Adrenal gland (tissue), 9 donors: ENCODE measurements at regions not wholly inside any gene's neighbourhood (a gene's known extent, or its start where the extent isn't known, plus 50 kb on each side); places are given as distances from the start of the nearest gene placed in this dataset.

Source experiments
- DNase-seq, 7 donors: peaks; one replicate each; pipeline ENCODE4 v3.0.0-alpha.2; 2019 to 2020
- H3K27ac ChIP-seq, 5 donors: fragments of 200-600 bp; sonication (generic) in 4 of 5; 1 replicate in 3 of 5; 2 replicates in 2 of 5; pipeline versions ENCODE4 v1.5.1 to v1.8.0; 2016 to 2020; ENCODE audit warnings: mild to moderate bottlenecking in 1 of 5
- H3K27me3 ChIP-seq: fragments of 200-600 bp; 2 replicates; pipeline ENCODE4 v1.8.0; 2021
- H3K36me3 ChIP-seq, 2 donors: fragments of 200-600 bp; replicated peaks in 1 of 2; 1 replicate in 1 of 2; 2 replicates in 1 of 2; pipeline versions ENCODE4 v1.5.1 to v1.8.0; 2018 to 2022
- H3K4me1 ChIP-seq, 2 donors: fragments of 200-600 bp; replicated peaks in 1 of 2; 1 replicate in 1 of 2; 2 replicates in 1 of 2; pipeline versions ENCODE4 v1.5.1 to v1.8.0; 2018 to 2021
- H3K4me3 ChIP-seq, 4 donors: fragments of 200-600 bp; sonication (generic) in 3 of 4; one replicate each; pipeline ENCODE4 v1.5.1; 2016 to 2018
- H3K9me3 ChIP-seq, 3 donors: fragments of 200-600 bp; sonication (generic) in 1 of 3; replicated peaks in 1 of 3; 1 replicate in 2 of 3; 2 replicates in 1 of 3; pipeline versions ENCODE4 v1.5.1 to v1.8.0; 2016 to 2021
- POLR2A ChIP-seq, 2 donors: fragments of 450-650 bp; IDR thresholded peaks; one replicate each; pipeline ENCODE4 v1.6.1; 2017; ENCODE audit warnings: antibody characterized with exemption in 2 of 2, mild to moderate bottlenecking in 2 of 2, moderate library complexity in 1 of 2
- WGBS, 4 donors: extraction: QIAGEN DNeasy Blood & Tissue Kit in 2 of 4; methylation state at CpG; one replicate each; pipeline versions ENCODE4 v1.1.5 to v1.1.7; 2013 to 2017; 5-methylcytosine and 5-hydroxymethylcytosine counted together
- intact Hi-C, 2 donors: fragments of 100-400 bp; cut with DNase I; formaldehyde crosslinking; loops; one replicate each; pipeline versions ENCODE4 v1.14.1 to v1.15.0; 2022 to 2023
- TF ChIP-seq, protein P1 (sequence below), 6 experiments: fragments of 450-650 bp in 4 of 6; fragments of 200-600 bp in 2 of 6; sonication (generic) in 1 of 6; IDR thresholded peaks; 1 replicate in 5 of 6; 2 replicates in 1 of 6; pipeline versions ENCODE4 v1.5.1 to v1.8.0; 2016 to 2021; ENCODE audit warnings: antibody characterized with exemption in 6 of 6, mild to moderate bottlenecking in 2 of 6, moderate library complexity in 1 of 6
- donor health status: healthy with polysubstance abuse.
- donor health status: Bipolar disorder and iron deficiency.
- donor health status: DM: yes; HTN: yes; CAD: no.
- donor health status: DM: no; HTN: no; CAD: no.
- donor health status: DM: no; HTN: no; CAD: no.

DNA sequence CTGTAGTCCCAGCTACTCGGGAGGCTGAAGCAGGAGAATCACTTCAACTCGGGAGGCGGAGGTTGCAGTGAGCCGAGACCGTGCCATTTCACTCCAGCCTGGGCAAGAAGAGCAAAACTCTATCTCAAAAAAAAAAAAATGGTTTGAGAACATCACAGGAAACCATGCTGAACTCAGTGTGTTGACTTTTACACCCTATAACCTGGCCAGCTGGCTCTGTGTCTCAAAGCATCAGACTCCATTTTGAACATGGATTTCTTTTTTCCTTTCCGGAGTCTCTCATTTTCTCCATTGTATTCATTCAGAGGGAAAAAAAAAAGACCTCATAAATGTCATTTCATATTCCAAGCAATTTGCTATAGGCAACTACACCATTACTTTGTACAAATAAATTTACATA, 63.2 kb upstream of the FOXN3 start:
- no peak for TF ChIP-seq POLR2A (IDR thresholded peaks at IDR 0.05)
- TF ChIP-seq, protein P1, sequence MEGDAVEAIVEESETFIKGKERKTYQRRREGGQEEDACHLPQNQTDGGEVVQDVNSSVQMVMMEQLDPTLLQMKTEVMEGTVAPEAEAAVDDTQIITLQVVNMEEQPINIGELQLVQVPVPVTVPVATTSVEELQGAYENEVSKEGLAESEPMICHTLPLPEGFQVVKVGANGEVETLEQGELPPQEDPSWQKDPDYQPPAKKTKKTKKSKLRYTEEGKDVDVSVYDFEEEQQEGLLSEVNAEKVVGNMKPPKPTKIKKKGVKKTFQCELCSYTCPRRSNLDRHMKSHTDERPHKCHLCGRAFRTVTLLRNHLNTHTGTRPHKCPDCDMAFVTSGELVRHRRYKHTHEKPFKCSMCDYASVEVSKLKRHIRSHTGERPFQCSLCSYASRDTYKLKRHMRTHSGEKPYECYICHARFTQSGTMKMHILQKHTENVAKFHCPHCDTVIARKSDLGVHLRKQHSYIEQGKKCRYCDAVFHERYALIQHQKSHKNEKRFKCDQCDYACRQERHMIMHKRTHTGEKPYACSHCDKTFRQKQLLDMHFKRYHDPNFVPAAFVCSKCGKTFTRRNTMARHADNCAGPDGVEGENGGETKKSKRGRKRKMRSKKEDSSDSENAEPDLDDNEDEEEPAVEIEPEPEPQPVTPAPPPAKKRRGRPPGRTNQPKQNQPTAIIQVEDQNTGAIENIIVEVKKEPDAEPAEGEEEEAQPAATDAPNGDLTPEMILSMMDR (IDR thresholded peaks at IDR 0.05), result no peak
- 95 to 98% (median 97%) methylated on average over 6 of the region's 6 CpGs for WGBS, 4 donors
- intact Hi-C loops, result no loop called here

DNA sequence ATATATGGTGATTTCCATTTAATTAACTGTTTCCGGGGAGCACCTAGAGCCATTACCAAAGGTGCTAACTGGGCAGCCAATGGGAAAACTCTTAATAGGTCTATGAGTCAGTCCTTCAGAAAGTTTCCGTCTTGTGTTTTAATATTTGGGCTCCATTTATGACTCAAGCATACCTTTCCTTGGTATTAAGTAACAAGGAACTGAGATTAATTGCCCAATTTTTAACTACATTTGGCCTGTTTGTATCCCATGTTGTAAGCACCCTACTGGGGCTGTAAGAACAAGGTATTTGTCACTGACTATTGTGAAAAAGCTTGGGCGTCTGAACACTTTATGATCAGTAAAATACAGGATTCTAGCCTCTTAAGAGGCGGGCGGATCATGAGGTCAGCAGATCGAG, 62.8 kb upstream of the FOXN3 start:
- Histone ChIP-seq H3K36me3 (no peaks in the 10 kb centered on the region), H3K27ac (no peak overlapping the region), H3K9me3 (no peaks in the 10 kb centered on the region), H3K27me3 (no peaks in the 10 kb centered on the region), H3K4me1 (peaks cover 0 to 8% of the 10 kb centered on the region in 2 donors), H3K4me3 (no peak overlapping the region)
- WGBS, 4 donors, result 90 to 97% (median 92%) methylated on average over 6 of the region's 6 CpGs
- intact Hi-C loops, result no loop called here
- no peak for DNase-seq
- TF ChIP-seq POLR2A (IDR thresholded peaks at IDR 0.05), result no peak
- TF ChIP-seq, protein P1 (IDR thresholded peaks at IDR 0.05), result no peak

More for the DNA sequence above, 63.2 kb upstream of the FOXN3 start:
- Histone ChIP-seq H3K9me3 (no peaks in the 10 kb centered on the region), H3K27ac (no peak overlapping the region), H3K4me1 (peaks cover 0 to 8% of the 10 kb centered on the region in 2 donors), H3K27me3 (no peaks in the 10 kb centered on the region), H3K36me3 (no peaks in the 10 kb centered on the region), H3K4me3 (no peak overlapping the region)
- DNase-seq, result no peak

DNA sequence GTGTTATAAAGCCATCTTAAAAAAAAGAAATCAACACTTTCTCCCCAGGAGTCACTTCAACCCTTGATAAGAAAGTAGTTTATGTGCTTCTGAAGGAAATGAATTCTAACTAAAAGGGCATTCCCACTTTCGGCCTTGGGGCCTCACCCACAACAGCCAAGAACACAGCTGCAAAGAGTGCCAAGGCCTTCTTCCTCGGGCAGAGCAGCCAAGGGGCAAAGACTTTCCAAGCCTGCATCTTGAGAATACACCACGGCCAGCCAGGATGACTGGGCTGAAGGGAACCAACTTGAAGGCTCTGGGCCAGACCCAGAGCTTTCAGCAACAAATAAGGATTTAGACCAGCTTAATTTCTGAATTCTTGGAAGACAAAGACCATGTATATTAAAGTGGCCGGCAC, 60.4 kb upstream of the FOXN3 start:
- intact Hi-C loops, result no loop called here

DNA sequence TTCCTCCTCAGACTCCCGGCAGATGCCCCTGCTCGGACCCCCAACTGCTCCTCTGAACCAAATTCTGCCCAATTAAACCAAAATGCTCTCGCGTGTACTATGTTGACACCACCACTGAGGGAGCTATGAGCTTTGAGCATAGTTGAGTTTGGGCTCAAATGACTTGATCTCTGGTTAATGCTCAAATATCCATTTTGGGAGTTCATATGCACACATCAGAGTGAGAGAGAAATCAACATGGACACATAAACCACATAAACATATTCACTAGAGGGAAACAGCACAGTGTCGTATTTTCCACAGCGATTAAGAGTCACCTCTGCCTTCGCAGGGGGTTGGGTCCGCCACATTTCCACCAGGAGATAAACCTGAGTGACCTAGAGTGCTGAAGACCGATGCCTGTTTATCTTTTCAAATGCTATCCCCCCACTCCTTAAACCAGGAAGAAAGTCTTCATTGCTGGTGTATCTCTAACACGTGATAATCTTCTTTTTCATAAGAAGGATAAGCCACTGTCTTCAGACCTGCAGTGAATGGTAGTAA, 59.4 kb upstream of the FOXN3 start:
- no peak overlapping the region for H3K4me3 ChIP-seq
- intact Hi-C loops, result no loop called here
- H3K36me3 ChIP-seq, result no peaks in the 10 kb centered on the region
- no peak for TF ChIP-seq POLR2A (IDR thresholded peaks at IDR 0.05)
- TF ChIP-seq, protein P1 (IDR thresholded peaks at IDR 0.05), result no peak
- DNase-seq, result no peak
- H3K27ac ChIP-seq, result no peak overlapping the region
- no peaks in the 10 kb centered on the region for H3K9me3 ChIP-seq
- H3K27me3 ChIP-seq, result no peaks in the 10 kb centered on the region
- WGBS, 4 donors, result 93 to 97% (median 97%) methylated on average over 9 to 10 of the region's 10 CpGs
- peaks cover 0 to 8% of the 10 kb centered on the region in 2 donors for H3K4me1 ChIP-seq

More for the DNA sequence above, 60.4 kb upstream of the FOXN3 start:
- H3K4me3 ChIP-seq, result no peak overlapping the region
- H3K27me3 ChIP-seq, result no peaks in the 10 kb centered on the region
- TF ChIP-seq, protein P1 (IDR thresholded peaks at IDR 0.05), result no peak
- no peak for TF ChIP-seq POLR2A (IDR thresholded peaks at IDR 0.05)
- DNase-seq, result peak in 5 of 7 donors; percentile 25 to 41 (median 33)
- no peaks in the 10 kb centered on the region for H3K9me3 ChIP-seq
- H3K4me1 ChIP-seq, result peaks cover 0 to 8% of the 10 kb centered on the region in 2 donors
- WGBS, 4 donors, result 46 to 54% (median 50%) methylated on average over 4 of the region's 4 CpGs
- H3K27ac ChIP-seq, result no peak overlapping the region
- H3K36me3 ChIP-seq, result no peaks in the 10 kb centered on the region
